ENCODE measurements at regions not wholly inside any gene's neighbourhood (a gene's known extent, or its start where the extent isn't known, plus 50 kb on each side); places are given as distances from the start of the nearest gene placed in this dataset.

DNA sequence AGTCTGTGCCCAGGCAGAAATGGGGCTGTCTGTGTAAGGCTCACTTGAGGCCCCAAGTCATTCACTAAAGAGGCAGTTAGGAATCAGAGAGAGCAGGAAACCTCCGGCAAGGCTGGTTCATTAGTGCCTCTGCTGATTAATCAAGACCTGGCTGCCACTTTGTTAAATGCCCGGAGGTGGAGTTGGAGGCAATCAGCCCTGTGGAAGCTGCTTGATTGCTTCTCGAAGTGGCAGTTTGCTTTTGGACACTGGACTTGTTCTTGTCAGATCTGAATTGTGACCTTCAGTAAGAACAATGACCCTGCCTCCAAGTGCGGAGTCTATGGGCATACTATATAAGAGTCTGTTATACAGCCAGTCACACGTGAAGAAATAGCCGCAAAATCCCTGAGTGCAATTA is 183.9 kb upstream of the LINC00305 start:
- no peaks in the 10 kb centered on the region for H3K27me3 ChIP-seq (ENCODE audit: insufficient read depth, low read length)
- no peaks in the 10 kb centered on the region for H3K9me3 ChIP-seq (ENCODE audit: insufficient read depth, low read depth, low read length)
- no peaks in the 10 kb centered on the region for H3K4me1 ChIP-seq (ENCODE audit: insufficient read depth, low read length)
- H3K36me3 ChIP-seq (ENCODE audit: insufficient read depth, low read depth, low read length): no peaks in the 10 kb centered on the region
- H3K27ac ChIP-seq (ENCODE audit: low read length): no peak overlapping the region
- H3K9ac ChIP-seq (ENCODE audit: low read depth, low read length): no peak overlapping the region
- H3K4me3 ChIP-seq (ENCODE audit: low read length): no peak overlapping the region

DNA sequence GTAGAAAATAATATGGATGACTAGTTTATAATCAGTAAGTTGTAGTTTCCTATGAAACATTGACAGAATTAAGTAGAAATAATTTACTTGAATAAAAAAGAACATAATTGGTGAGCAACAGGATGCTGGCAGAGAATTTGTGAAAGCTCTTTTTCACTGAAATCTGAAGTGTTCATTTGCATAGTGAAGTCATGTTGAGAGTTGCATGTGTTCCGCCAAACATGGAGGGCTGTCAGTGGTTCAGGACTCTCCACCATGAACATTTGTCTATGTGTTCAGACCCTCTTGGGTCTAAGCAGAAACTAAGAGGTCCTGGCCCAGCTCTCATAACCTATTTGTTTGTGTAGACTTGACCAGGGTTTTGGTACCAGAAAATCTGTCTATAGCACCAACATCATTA is 182.5 kb upstream of the LINC00305 start:
- Histone ChIP-seq H3K4me3 (ENCODE audit: low read length) (no peak overlapping the region), H3K27me3 (ENCODE audit: insufficient read depth, low read length) (no peaks in the 10 kb centered on the region), H3K36me3 (ENCODE audit: insufficient read depth, low read depth, low read length) (no peaks in the 10 kb centered on the region), H3K9me3 (ENCODE audit: insufficient read depth, low read depth, low read length) (no peaks in the 10 kb centered on the region), H3K9ac (ENCODE audit: low read depth, low read length) (no peak overlapping the region), H3K4me1 (ENCODE audit: insufficient read depth, low read length) (no peaks in the 10 kb centered on the region), H3K27ac (ENCODE audit: low read length) (no peak overlapping the region)

DNA sequence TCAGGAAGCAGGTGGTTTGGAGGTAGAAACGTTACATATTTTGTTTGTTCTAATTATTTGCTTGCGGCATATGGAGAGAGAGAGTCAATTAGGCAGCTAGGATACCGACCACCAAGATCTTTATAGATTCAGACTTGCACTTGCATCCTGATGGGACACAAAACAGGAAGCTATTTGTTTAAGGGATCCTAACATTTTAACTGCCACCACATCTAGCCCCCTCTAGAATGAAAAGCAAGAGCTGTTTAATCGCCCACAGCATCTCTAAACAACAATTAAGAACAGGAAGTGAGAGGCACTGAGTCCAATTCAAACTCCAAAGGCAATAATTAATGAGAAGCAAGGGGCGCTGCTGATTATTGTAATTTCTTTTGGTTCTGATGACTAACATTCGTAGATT is 182.0 kb upstream of the LINC00305 start:
- no peak overlapping the region for H3K9ac ChIP-seq (ENCODE audit: low read depth, low read length)
- H3K4me1 ChIP-seq (ENCODE audit: insufficient read depth, low read length): no peaks in the 10 kb centered on the region
- no peaks in the 10 kb centered on the region for H3K9me3 ChIP-seq (ENCODE audit: insufficient read depth, low read depth, low read length)
- H3K27me3 ChIP-seq (ENCODE audit: insufficient read depth, low read length): no peaks in the 10 kb centered on the region
- H3K27ac ChIP-seq (ENCODE audit: low read length): no peak overlapping the region
- no peak overlapping the region for H3K4me3 ChIP-seq (ENCODE audit: low read length)
- H3K36me3 ChIP-seq (ENCODE audit: insufficient read depth, low read depth, low read length): no peaks in the 10 kb centered on the region

DNA sequence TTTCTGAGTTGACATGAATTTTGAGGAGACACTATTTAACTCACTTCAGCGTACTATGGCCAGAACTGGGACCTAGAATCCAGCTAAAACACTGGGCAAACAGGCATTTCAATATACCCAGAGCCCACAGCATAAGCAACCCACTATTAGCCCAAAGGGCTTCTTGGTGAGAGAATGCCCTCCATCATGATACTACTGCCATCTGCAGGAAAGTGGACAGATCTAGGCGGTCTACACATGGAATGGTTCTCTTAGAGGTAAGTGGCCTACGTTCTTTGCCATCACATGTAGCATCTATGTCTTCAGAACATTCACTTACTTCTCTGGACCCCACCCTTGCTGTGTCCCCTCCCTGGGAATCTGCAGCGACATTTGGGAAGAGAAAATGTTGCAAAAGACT is 181.3 kb upstream of the LINC00305 start:
- Histone ChIP-seq H3K9ac (ENCODE audit: low read depth, low read length) (no peak overlapping the region), H3K27ac (ENCODE audit: low read length) (no peak overlapping the region), H3K9me3 (ENCODE audit: insufficient read depth, low read depth, low read length) (no peaks in the 10 kb centered on the region), H3K4me3 (ENCODE audit: low read length) (no peak overlapping the region), H3K36me3 (ENCODE audit: insufficient read depth, low read depth, low read length) (no peaks in the 10 kb centered on the region), H3K4me1 (ENCODE audit: insufficient read depth, low read length) (no peaks in the 10 kb centered on the region), H3K27me3 (ENCODE audit: insufficient read depth, low read length) (no peaks in the 10 kb centered on the region)

DNA sequence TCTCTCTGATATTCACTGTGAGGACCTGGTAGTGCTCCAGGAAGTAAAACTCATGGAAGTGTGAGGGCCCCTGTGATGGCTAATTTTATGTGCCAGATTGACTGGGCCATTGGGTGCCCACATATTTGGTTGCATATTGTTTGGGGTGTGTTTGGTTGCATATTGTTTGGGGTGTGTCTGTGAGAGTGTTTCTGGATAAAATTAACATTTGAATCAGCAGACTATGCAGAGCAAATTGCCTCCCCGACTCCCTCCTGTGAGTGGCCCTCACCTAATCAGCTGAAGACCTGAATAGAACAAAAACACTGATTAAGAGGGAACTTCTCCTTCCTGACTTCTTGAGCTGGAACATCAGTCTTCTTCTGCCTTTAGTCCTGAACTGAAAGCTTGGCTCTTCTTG is 173.3 kb upstream of the LINC00305 start:
- Histone ChIP-seq H3K27me3 (ENCODE audit: insufficient read depth, low read length) (no peaks in the 10 kb centered on the region), H3K4me3 (ENCODE audit: low read length) (no peak overlapping the region), H3K4me1 (ENCODE audit: insufficient read depth, low read length) (no peaks in the 10 kb centered on the region), H3K27ac (ENCODE audit: low read length) (no peak overlapping the region), H3K36me3 (ENCODE audit: insufficient read depth, low read depth, low read length) (no peaks in the 10 kb centered on the region), H3K9me3 (ENCODE audit: insufficient read depth, low read depth, low read length) (no peaks in the 10 kb centered on the region), H3K9ac (ENCODE audit: low read depth, low read length) (no peak overlapping the region)

DNA sequence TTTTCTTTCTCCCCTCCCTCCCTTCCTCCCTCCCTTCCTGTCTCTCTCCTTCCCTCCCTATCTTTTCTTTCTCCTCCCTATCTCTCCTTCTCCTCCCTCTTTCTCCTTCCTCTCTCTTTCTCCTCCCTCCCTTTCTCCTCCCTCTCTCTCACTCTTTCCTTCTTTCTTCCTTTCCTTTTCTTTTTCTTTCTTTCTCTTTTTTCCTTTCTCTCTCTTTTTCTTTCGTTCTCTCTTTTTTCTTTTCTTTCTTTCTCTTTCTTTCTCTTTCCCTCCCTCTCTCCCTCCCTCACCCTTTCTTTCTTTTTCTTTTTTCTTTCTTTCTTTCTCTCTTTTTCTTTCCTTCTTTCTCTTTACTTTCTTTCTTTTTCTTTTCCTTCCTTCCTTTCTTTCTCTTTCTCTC is 169.7 kb upstream of the LINC00305 start:
- Histone ChIP-seq H3K9ac (ENCODE audit: low read depth, low read length) (no peak overlapping the region), H3K27ac (ENCODE audit: low read length) (no peak overlapping the region), H3K27me3 (ENCODE audit: insufficient read depth, low read length) (no peaks in the 10 kb centered on the region), H3K4me1 (ENCODE audit: insufficient read depth, low read length) (no peaks in the 10 kb centered on the region), H3K36me3 (ENCODE audit: insufficient read depth, low read depth, low read length) (no peaks in the 10 kb centered on the region), H3K9me3 (ENCODE audit: insufficient read depth, low read depth, low read length) (peaks cover 11% of the 10 kb centered on the region), H3K4me3 (ENCODE audit: low read length) (no peak overlapping the region)

DNA sequence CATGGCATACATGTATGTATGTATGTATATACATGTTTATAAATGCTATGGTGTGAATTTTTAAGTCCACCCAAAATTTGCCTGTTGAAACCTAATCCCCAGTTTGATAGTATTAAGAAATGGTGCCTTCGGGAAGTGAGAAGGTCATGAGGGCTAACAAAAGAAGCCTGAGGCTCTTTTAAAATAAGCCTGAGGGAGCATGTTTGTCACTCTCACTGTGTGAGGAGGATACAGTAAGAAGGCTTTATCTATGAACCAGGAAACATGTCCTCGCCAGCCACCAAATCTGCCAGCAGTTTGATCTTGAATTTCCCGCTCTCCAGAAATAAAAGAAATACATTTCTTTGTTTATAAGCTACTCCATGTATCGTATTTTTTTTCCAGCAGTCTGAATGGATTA is 163.0 kb upstream of the LINC00305 start:
- H3K4me1 ChIP-seq (ENCODE audit: insufficient read depth, low read length): no peaks in the 10 kb centered on the region
- H3K9me3 ChIP-seq (ENCODE audit: insufficient read depth, low read depth, low read length): peaks cover 9% of the 10 kb centered on the region
- H3K36me3 ChIP-seq (ENCODE audit: insufficient read depth, low read depth, low read length): no peaks in the 10 kb centered on the region
- no peak overlapping the region for H3K27ac ChIP-seq (ENCODE audit: low read length)
- no peak overlapping the region for H3K4me3 ChIP-seq (ENCODE audit: low read length)
- H3K27me3 ChIP-seq (ENCODE audit: insufficient read depth, low read length): no peaks in the 10 kb centered on the region
- H3K9ac ChIP-seq (ENCODE audit: low read depth, low read length): no peak overlapping the region

DNA sequence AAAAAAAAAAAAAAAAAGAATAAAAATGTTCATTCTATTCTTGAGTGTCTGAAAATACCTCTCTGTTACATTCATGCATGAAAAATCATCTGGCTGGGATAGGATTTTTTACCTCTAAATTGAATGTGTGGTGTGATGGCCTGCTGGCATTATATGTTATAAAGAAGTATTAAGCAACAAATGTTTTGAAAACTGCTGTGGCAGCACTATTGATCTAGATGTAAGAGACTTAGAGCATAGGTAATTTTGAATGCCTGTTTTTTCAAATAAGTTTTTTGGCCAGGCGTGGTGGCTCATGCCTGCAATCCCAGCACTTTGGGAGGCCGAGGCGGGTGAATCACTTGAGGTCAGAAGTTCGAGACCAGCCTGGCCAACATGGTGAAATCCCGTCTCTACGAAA is 147.0 kb upstream of the LINC00305 start:
- Histone ChIP-seq H3K4me1 (ENCODE audit: insufficient read depth, low read length) (peaks cover 13% of the 10 kb centered on the region), H3K9me3 (ENCODE audit: insufficient read depth, low read depth, low read length) (no peaks in the 10 kb centered on the region), H3K9ac (ENCODE audit: low read depth, low read length) (no peak overlapping the region), H3K27me3 (ENCODE audit: insufficient read depth, low read length) (no peaks in the 10 kb centered on the region), H3K36me3 (ENCODE audit: insufficient read depth, low read depth, low read length) (no peaks in the 10 kb centered on the region), H3K4me3 (ENCODE audit: low read length) (no peak overlapping the region), H3K27ac (ENCODE audit: low read length) (no peak overlapping the region)

DNA sequence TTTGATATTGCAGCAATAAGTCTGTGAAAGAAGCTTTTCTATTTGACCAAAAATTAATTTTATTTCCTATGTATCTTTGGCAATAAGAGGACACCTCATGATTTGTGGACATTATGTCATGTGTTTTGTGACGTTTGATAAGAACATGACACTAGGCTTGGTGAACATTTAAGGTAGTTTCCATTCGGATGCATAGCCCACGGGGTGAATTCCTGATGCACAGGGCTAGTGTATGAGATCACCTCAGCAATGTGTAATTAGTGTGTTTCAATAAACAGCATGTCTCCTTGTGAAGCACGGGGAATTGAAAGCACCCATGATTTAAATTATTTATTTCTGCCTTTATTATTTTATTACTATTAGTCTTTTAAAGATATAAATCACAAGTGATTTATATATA is 146.1 kb upstream of the LINC00305 start:
- no peaks in the 10 kb centered on the region for H3K36me3 ChIP-seq (ENCODE audit: insufficient read depth, low read depth, low read length)
- H3K27me3 ChIP-seq (ENCODE audit: insufficient read depth, low read length): no peaks in the 10 kb centered on the region
- H3K27ac ChIP-seq (ENCODE audit: low read length): no peak overlapping the region
- no peaks in the 10 kb centered on the region for H3K9me3 ChIP-seq (ENCODE audit: insufficient read depth, low read depth, low read length)
- H3K9ac ChIP-seq (ENCODE audit: low read depth, low read length): no peak overlapping the region
- H3K4me3 ChIP-seq (ENCODE audit: low read length): no peak overlapping the region
- H3K4me1 ChIP-seq (ENCODE audit: insufficient read depth, low read length): peaks cover 10% of the 10 kb centered on the region

DNA sequence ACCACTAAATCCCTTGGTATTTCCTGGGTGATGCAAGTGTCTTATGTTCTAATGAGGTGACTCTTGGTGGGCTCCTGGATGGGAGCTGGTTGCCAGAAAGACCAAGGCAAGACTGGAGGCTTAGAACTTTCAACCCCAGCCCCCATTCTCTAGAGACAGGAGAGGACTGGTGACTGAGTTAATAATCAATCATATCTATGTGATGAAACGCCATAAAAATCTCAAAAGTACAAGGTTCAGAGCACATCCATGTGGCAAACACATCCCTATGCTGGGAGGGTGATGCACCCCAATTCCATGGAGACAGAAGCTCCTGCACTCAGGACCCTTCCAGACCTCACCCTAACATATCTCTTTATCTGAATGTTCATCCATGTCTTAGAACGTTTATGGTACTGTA is 139.5 kb upstream of the LINC00305 start:
- Histone ChIP-seq H3K27ac (ENCODE audit: low read length) (no peak overlapping the region), H3K9ac (ENCODE audit: low read depth, low read length) (no peak overlapping the region), H3K4me1 (ENCODE audit: insufficient read depth, low read length) (no peaks in the 10 kb centered on the region), H3K9me3 (ENCODE audit: insufficient read depth, low read depth, low read length) (no peaks in the 10 kb centered on the region), H3K36me3 (ENCODE audit: insufficient read depth, low read depth, low read length) (no peaks in the 10 kb centered on the region), H3K27me3 (ENCODE audit: insufficient read depth, low read length) (no peaks in the 10 kb centered on the region), H3K4me3 (ENCODE audit: low read length) (no peak overlapping the region)

DNA sequence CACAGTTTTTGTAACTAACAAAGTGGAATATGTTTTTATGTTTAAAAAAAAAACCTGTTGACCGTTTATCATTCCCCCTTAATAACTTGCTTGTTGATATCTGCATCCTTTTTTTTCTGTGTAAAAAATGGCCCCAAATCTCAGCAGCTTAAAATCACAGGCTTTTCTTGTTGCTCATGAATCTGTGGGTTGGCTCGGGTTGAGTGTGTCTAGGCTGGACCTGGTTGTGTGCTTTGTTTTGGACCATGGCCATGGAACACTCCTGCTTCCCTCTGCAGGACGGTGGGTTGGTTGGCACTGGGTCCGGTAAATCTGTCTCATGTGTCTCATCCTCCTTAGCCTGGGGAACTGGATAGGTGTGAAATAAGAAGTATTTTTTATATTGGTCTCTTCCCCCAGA is 139.0 kb upstream of the LINC00305 start:
- Histone ChIP-seq H3K4me3 (ENCODE audit: low read length) (no peak overlapping the region), H3K4me1 (ENCODE audit: insufficient read depth, low read length) (no peaks in the 10 kb centered on the region), H3K27me3 (ENCODE audit: insufficient read depth, low read length) (no peaks in the 10 kb centered on the region), H3K9me3 (ENCODE audit: insufficient read depth, low read depth, low read length) (no peaks in the 10 kb centered on the region), H3K9ac (ENCODE audit: low read depth, low read length) (no peak overlapping the region), H3K27ac (ENCODE audit: low read length) (no peak overlapping the region), H3K36me3 (ENCODE audit: insufficient read depth, low read depth, low read length) (no peaks in the 10 kb centered on the region)

DNA sequence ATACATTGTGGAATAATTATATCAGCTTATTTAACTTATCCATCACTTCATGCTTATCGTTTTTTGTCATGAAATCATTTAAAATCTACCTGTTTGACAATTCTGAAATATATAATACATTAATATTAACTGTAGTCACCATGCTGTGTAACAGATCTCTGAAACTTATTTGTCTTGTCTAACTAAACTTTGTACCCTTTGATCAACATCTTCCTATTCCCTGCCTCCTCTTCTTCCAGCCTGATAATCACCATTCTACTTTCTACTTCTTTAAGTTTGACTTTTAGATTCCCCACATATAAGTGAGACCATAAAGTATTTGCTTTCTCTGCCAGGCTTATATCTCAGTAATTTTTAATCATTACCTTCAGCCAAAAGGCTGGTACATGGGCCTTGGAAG is 134.2 kb upstream of the LINC00305 start:
- Histone ChIP-seq H3K4me3 (ENCODE audit: low read length) (no peak overlapping the region), H3K4me1 (ENCODE audit: insufficient read depth, low read length) (no peaks in the 10 kb centered on the region), H3K9ac (ENCODE audit: low read depth, low read length) (no peak overlapping the region), H3K36me3 (ENCODE audit: insufficient read depth, low read depth, low read length) (peaks cover 6% of the 10 kb centered on the region; the same call in 1 of the 2 replicates), H3K9me3 (ENCODE audit: insufficient read depth, low read depth, low read length) (peaks cover 32% of the 10 kb centered on the region), H3K27ac (ENCODE audit: low read length) (no peak overlapping the region), H3K27me3 (ENCODE audit: insufficient read depth, low read length) (no peaks in the 10 kb centered on the region)

DNA sequence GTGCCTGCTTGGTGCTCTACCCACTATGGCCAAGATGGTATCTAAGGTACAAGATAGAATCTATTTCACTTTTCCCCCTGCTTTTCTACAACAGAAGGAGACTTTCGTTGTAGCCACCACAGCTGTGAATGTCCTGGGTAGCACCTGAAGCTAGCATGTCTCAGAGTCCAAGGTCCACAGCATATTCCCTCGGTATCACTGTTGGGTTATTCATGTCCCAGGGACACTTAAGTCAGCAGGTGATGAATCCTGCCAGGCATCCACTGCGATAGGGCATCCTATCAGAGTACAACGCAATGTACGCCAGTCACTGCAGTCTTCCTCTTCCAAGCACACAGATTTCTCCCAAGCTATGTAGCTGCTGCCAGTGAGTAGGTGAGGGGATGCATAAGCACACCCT is 129.1 kb upstream of the LINC00305 start:
- Histone ChIP-seq H3K4me1 (ENCODE audit: insufficient read depth, low read length) (peaks cover 18% of the 10 kb centered on the region), H3K9ac (ENCODE audit: low read depth, low read length) (no peak overlapping the region), H3K9me3 (ENCODE audit: insufficient read depth, low read depth, low read length) (peaks cover 38% of the 10 kb centered on the region), H3K4me3 (ENCODE audit: low read length) (no peak overlapping the region), H3K36me3 (ENCODE audit: insufficient read depth, low read depth, low read length) (peaks cover 6% of the 10 kb centered on the region; the same call in 1 of the 2 replicates), H3K27ac (ENCODE audit: low read length) (no peak overlapping the region), H3K27me3 (ENCODE audit: insufficient read depth, low read length) (no peaks in the 10 kb centered on the region)
